ENCODE measurements at regions not wholly inside any gene's neighbourhood (a gene's known extent, or its start where the extent isn't known, plus 50 kb on each side); places are given as distances from the start of the nearest gene placed in this dataset.

GRCh38 chr9:91102269-91102668 lies 259.4 kb downstream of the AUH start:
- DNase-seq, result no peak

- DNase-seq, result no peak
Observed at GRCh38 chr9:91103931-91104330, 257.8 kb downstream of the AUH start.

GRCh38 chr9:91106415-91107081 lies 255.2 kb downstream of the AUH start:
- no peak for DNase-seq

- DNase-seq, result no peak
Observed at GRCh38 chr9:91111226-91111625, 250.5 kb downstream of the AUH start.

- no peak for DNase-seq
Observed at GRCh38 chr9:91111876-91112275, 249.8 kb downstream of the AUH start.

GRCh38 chr9:91113016-91113415 lies 248.7 kb downstream of the AUH start:
- no peak for DNase-seq

- DNase-seq, result no peak
Observed at GRCh38 chr9:91114450-91114849, 247.3 kb downstream of the AUH start.

GRCh38 chr9:91116211-91116610 lies 245.5 kb downstream of the AUH start:
- no peak for DNase-seq

- DNase-seq, result no peak
Observed at GRCh38 chr9:91116711-91117110, 245.0 kb downstream of the AUH start.

- no peak for DNase-seq
Observed at GRCh38 chr9:91117474-91117891, 244.2 kb downstream of the AUH start.

GRCh38 chr9:91117959-91118703 lies 243.6 kb downstream of the AUH start:
- no peak for DNase-seq

- no peak for DNase-seq
Observed at GRCh38 chr9:91118704-91119025, 243.1 kb downstream of the AUH start.

- DNase-seq, result no peak
Observed at GRCh38 chr9:91119142-91119541, 242.6 kb downstream of the AUH start.

GRCh38 chr9:91119679-91120078 lies 242.0 kb downstream of the AUH start:
- no peak for DNase-seq

GRCh38 chr9:91120200-91120599 lies 241.5 kb downstream of the AUH start:
- no peak for DNase-seq

GRCh38 chr9:91122755-91123154 lies 239.0 kb downstream of the AUH start:
- no peak for DNase-seq

- no peak for DNase-seq
Observed at GRCh38 chr9:91126761-91127445, 234.8 kb downstream of the AUH start.

GRCh38 chr9:91127653-91128052 lies 234.1 kb downstream of the AUH start:
- no peak for DNase-seq

GRCh38 chr9:91130796-91131318 lies 230.9 kb downstream of the AUH start:
- DNase-seq, result peak in 1 of 5 donors; percentile 52

GRCh38 chr9:91131433-91131839 lies 230.3 kb downstream of the AUH start:
- peak in 1 of 5 donors; percentile 97 for DNase-seq

- no peak for DNase-seq
Observed at GRCh38 chr9:91132576-91133073, 229.1 kb downstream of the AUH start.

- DNase-seq, result no peak
Observed at GRCh38 chr9:91134608-91135007, 227.1 kb downstream of the AUH start.

- no peak for DNase-seq
Observed at GRCh38 chr9:91137391-91137790, 224.3 kb downstream of the AUH start.

GRCh38 chr9:91138760-91139159 lies 223.0 kb downstream of the AUH start:
- no peak for DNase-seq
